Cardiac fibroblast (primary cell): ENCODE measurements at regions not wholly inside any gene's neighbourhood (a gene's known extent, or its start where the extent isn't known, plus 50 kb on each side); places are given as distances from the start of the nearest gene placed in this dataset.
"Not testable (repeated sequence)": the region's sequence is repeated elsewhere in the genome, so short reads cannot be mapped to it uniquely, and the experiment has no call there.

Source experiments
- DNase-seq, 2 donors: peaks; one replicate each; pipeline versions ENCODE4 v3.0.0 to v3.0.0-alpha.2; 2010; ENCODE audit warnings: low read depth in 2 of 2
- H3K4me3 ChIP-seq, 2 donors: replicated peaks in 1 of 2; 1 replicate in 1 of 2; 2 replicates in 1 of 2; pipeline ENCODE4 v1.5.1; 2011; ENCODE audit warnings: low read depth in 2 of 2, low read length in 2 of 2, mild to moderate bottlenecking in 2 of 2, moderate library complexity in 1 of 2

DNA sequence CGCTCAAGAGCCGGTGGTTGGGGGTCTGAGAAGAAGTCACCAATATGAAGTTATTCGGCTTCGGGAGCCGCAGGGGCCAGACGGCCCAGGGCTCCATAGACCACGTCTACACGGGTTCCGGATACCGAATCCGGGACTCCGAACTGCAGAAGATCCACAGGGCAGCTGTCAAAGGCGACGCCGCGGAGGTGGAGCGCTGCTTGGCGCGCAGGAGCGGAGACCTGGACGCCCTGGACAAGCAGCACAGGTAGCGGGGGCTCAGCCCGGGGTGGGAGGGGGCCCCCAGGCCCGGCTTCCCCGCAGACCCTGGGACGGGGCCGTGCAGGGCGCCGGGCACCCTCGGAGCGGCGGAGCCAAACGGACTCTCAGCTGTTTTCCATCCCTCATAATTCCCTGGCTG is 867.9 kb downstream of the SPATA31A1 start:
- not testable (repeated sequence) for DNase-seq
- peak overlapping the region in 1 of 2 donors; percentile 21 for H3K4me3 ChIP-seq
